ENCODE measurements at regions not wholly inside any gene's neighbourhood (a gene's known extent, or its start where the extent isn't known, plus 50 kb on each side); places are given as distances from the start of the nearest gene placed in this dataset.

- Histone ChIP-seq H3K9me2 (ENCODE audit: insufficient read depth) (0 out of 2 replicates have a peak, but pooled peaks cover 2% of the 10 kb centered on the region), H3K9ac (ENCODE audit: low read length) (no peak overlapping the region), H3K27me3 (ENCODE audit: insufficient read depth, low read length) (no peaks in the 10 kb centered on the region), H3K27ac (ENCODE audit: low read depth, low read length) (no peak overlapping the region), H3K4me2 (ENCODE audit: low read length) (0 out of 2 replicates have a peak overlapping the region, but pooled peaks have one; percentile 39), H3K9me3 (ENCODE audit: control insufficient read depth in 1 of 2, insufficient read depth in 1 of 2, low read depth in 1 of 2, low read length in 2 of 2) (no peaks in the 10 kb centered on the region), H3K36me3 (ENCODE audit: control insufficient read depth in 1 of 2, insufficient read depth in 2 of 2, low read length in 2 of 2) (no peaks in the 10 kb centered on the region), H2AFZ (ENCODE audit: low read depth, low read length, poor library complexity, severe bottlenecking) (peak overlapping the region; percentile 36), H3K79me2 (ENCODE audit: insufficient read depth, low read length) (no peaks in the 10 kb centered on the region), H3K4me1 (ENCODE audit: control insufficient read depth in 1 of 2, insufficient read depth in 2 of 2, low read length in 2 of 2) (peaks cover 5 to 14% of the 10 kb centered on the region in 2 experiments; a peak in 3 of 4 replicates), H4K20me1 (ENCODE audit: insufficient read depth) (no peaks in the 10 kb centered on the region), H3K4me3 (replicated peaks in 1 of 2; ENCODE audit: low read depth in 1 of 2, low read length in 2 of 2) (no peak overlapping the region)
- RAD21 ChIA-PET (ENCODE audit: low non-redundant PET in 1 of 2, low total read pairs in 2 of 2, uncharacterized antibody in 2 of 2, unreplicated experiment in 2 of 2), result no interaction called here
- intact Hi-C loops (cut with micrococcal nuclease), result loop anchor here (1.0 kb wide), 1 partner anchor 318 kb away; no protein-coding TSS in a partner anchor
- CTCF ChIA-PET, result no interaction called here
- DNase-seq (ENCODE audit: low read depth, low spot score), result no peak
- BruUV-seq (replicated peaks), result no TSS peak
- ATAC-seq, result no peak
- TF ChIP-seq, protein P1, sequence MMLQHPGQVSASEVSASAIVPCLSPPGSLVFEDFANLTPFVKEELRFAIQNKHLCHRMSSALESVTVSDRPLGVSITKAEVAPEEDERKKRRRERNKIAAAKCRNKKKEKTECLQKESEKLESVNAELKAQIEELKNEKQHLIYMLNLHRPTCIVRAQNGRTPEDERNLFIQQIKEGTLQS (IDR thresholded peaks at IDR 0.05), result no peak
- no peak for TF ChIP-seq SP1 (IDR thresholded peaks at IDR 0.05; ENCODE audit: low read depth)
- POLR2A ChIA-PET, result no interaction called here
Observed at GRCh38 chr6:82588859-82589412, 225.3 kb downstream of the TPBG start.

DNA sequence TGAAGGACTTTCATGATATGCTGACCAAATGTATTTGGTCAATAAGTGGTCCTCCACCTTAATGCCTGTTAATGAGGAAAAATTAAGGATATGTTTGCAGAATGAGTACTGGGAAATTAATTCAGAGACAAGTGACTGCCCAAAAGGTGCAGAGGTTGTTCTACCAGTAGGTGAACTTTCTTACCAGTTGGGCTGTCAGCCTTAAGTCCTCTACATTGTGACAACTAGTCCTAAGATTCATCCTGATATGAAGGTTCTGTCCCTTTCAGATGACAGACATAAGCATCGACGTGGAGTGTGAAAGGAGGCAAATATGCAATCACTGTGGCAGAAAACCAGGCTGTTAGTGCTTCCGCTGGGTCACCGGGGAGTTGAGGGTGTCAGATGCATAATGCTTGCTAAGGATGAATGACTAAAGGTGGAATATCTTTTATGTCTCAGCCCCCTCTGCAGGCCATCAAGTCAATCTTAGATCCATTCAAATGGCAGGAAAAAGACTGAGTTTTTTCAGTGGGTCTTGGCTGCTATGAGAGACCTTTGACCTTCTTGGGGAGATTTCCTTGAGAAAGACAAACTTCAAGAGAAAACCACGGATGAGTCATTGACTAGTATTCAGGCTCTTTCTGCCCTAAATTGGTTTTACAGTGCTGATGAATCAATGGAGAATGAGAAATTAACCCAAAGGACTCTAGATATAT lies 226.0 kb downstream of the TPBG start:
- no TSS peak for BruUV-seq (replicated peaks)
- H3K4me1 ChIP-seq (ENCODE audit: control insufficient read depth in 1 of 2, insufficient read depth in 2 of 2, low read length in 2 of 2), result peaks cover 5 to 14% of the 10 kb centered on the region in 2 experiments; a peak in 3 of 4 replicates
- H3K9me3 ChIP-seq (ENCODE audit: control insufficient read depth in 1 of 2, insufficient read depth in 1 of 2, low read depth in 1 of 2, low read length in 2 of 2), result no peaks in the 10 kb centered on the region
- no peak overlapping the region for H3K27ac ChIP-seq (ENCODE audit: low read depth, low read length)
- H3K9me2 ChIP-seq (ENCODE audit: insufficient read depth), result 0 out of 2 replicates have a peak, but pooled peaks cover 2% of the 10 kb centered on the region
- H3K4me3 ChIP-seq (replicated peaks in 1 of 2; ENCODE audit: low read depth in 1 of 2, low read length in 2 of 2), result no peak overlapping the region
- POLR2A ChIA-PET, result no interaction called here
- RAD21 ChIA-PET (ENCODE audit: low non-redundant PET in 1 of 2, low total read pairs in 2 of 2, uncharacterized antibody in 2 of 2, unreplicated experiment in 2 of 2), result no interaction called here
- ATAC-seq, result peak; percentile 94
- CTCF ChIA-PET, result no interaction called here
- peak; percentile 70 for DNase-seq (ENCODE audit: low read depth, low spot score)
- no peak overlapping the region for H3K9ac ChIP-seq (ENCODE audit: low read length)
- H3K27me3 ChIP-seq (ENCODE audit: insufficient read depth, low read length), result no peaks in the 10 kb centered on the region
- no peaks in the 10 kb centered on the region for H3K36me3 ChIP-seq (ENCODE audit: control insufficient read depth in 1 of 2, insufficient read depth in 2 of 2, low read length in 2 of 2)
- no peaks in the 10 kb centered on the region for H4K20me1 ChIP-seq (ENCODE audit: insufficient read depth)
- intact Hi-C loops (cut with micrococcal nuclease), result loop anchor here (1.0 kb wide), 1 partner anchor 318 kb away; no protein-coding TSS in a partner anchor
- no peaks in the 10 kb centered on the region for H3K79me2 ChIP-seq (ENCODE audit: insufficient read depth, low read length)
- H3K4me2 ChIP-seq (ENCODE audit: low read length), result peak overlapping the region; percentile 39
- H2AFZ ChIP-seq (ENCODE audit: low read depth, low read length, poor library complexity, severe bottlenecking), result peak overlapping the region; percentile 36
- TF ChIP-seq JUND (IDR thresholded peaks at IDR 0.05) (0 out of 2 replicates have a peak, but pooled peaks have one; percentile 9), EGR1 (IDR thresholded peaks at IDR 0.05; ENCODE audit: low read depth) (no peak), POLR2A (IDR thresholded peaks at IDR 0.05; ENCODE audit: borderline replicate concordance, extremely low read depth, insufficient read depth, insufficient read length) (no peak), FOSL1 (IDR thresholded peaks at IDR 0.05; ENCODE audit: low read depth) (0 out of 2 replicates have a peak, but pooled peaks have one; percentile 41), SP1 (IDR thresholded peaks at IDR 0.05; ENCODE audit: low read depth) (no peak), CBX3 (IDR thresholded peaks at IDR 0.05; ENCODE audit: low read depth) (no peak), EZH2phosphoT487 (IDR thresholded peaks at IDR 0.05; ENCODE audit: borderline replicate concordance) (no peak), ZFX (IDR thresholded peaks at IDR 0.05) (no peak), RAD21 (IDR thresholded peaks at IDR 0.05; ENCODE audit: low read depth) (peak; percentile 79), SRF (IDR thresholded peaks at IDR 0.05; ENCODE audit: low read depth) (no peak)
- TF ChIP-seq, protein P2, sequence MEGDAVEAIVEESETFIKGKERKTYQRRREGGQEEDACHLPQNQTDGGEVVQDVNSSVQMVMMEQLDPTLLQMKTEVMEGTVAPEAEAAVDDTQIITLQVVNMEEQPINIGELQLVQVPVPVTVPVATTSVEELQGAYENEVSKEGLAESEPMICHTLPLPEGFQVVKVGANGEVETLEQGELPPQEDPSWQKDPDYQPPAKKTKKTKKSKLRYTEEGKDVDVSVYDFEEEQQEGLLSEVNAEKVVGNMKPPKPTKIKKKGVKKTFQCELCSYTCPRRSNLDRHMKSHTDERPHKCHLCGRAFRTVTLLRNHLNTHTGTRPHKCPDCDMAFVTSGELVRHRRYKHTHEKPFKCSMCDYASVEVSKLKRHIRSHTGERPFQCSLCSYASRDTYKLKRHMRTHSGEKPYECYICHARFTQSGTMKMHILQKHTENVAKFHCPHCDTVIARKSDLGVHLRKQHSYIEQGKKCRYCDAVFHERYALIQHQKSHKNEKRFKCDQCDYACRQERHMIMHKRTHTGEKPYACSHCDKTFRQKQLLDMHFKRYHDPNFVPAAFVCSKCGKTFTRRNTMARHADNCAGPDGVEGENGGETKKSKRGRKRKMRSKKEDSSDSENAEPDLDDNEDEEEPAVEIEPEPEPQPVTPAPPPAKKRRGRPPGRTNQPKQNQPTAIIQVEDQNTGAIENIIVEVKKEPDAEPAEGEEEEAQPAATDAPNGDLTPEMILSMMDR (IDR thresholded peaks at IDR 0.05 in 2 of 3, conservative IDR thresholded peaks at IDR 0.05 in 1 of 3; ENCODE audit: borderline replicate concordance in 1 of 3, insufficient read depth in 1 of 3, low read depth in 2 of 3, low read length in 2 of 3), result peak; percentile 23 to 53 (median 42); a peak in 4 of 6 replicates
- TF ChIP-seq, protein P3, sequence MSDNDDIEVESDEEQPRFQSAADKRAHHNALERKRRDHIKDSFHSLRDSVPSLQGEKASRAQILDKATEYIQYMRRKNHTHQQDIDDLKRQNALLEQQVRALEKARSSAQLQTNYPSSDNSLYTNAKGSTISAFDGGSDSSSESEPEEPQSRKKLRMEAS (IDR thresholded peaks at IDR 0.05), result no peak
- TF ChIP-seq, protein P1 (IDR thresholded peaks at IDR 0.05), result no peak
